ENCODE measurements at regions not wholly inside any gene's neighbourhood (a gene's known extent, or its start where the extent isn't known, plus 50 kb on each side); places are given as distances from the start of the nearest gene placed in this dataset.

DNA sequence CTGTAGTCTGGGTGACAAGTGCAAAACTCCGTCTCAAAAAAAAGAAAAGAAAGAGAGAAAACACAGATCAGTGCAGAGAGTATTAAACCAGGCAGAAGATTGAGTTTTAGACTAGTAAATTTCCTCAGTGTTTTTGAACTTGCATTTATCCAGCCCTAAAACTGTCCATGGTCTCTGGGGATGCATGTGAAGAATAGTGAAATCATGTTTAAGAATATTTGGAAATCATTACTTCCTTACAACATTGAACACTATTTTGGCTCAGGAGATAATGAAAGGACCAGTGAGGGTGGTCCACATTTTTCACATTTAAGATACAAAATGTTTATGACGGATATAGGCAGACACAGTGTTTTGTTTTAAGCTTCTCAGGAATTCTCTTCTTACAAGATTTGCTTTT is 195.8 kb upstream of the RASGEF1B start:
- DNase-seq (ENCODE audit: low read depth), result no peak

DNA sequence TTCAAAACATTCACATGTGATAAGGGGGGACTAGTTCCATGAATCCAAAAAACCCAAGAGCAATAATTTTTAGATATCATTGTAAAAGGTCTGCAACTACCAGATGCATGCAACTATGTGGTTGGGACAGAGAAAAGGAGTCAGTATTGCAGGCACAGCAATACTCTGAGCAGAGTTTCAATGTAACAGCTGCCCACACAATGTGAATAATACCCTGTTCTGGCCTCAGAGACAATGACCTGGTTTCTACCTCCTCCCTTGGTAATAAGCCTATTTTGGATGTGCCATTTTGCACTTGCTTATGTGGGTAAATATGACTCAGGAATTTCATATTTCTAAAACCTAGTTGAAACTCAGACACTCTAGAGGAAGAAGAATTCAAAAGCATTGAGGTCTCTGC is 194.8 kb upstream of the RASGEF1B start:
- DNase-seq (ENCODE audit: low read depth), result no peak

DNA sequence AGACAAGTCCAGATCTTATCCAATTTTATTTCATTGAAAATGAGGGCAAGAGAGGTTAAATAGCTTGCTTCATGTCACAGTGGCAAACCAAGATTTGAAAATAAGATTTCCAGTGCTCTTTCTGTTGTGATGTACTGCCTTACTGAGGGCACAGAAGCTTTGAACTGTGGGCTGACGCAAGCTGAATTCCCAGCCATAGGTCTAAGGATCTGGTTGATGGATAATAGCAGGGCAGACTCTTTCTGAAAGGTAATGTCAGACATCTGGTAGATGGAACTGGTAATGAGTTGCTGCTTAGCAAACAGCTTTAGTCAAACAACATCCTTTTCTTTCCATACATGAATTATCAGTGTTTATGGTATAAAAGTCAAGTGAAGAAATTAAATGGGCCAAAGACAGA is 193.9 kb upstream of the RASGEF1B start:
- no peak for DNase-seq (ENCODE audit: low read depth)

GRCh38 chr4:81665045-81665444 is 193.3 kb upstream of the RASGEF1B start:
- no peak for DNase-seq (ENCODE audit: low read depth)

DNA sequence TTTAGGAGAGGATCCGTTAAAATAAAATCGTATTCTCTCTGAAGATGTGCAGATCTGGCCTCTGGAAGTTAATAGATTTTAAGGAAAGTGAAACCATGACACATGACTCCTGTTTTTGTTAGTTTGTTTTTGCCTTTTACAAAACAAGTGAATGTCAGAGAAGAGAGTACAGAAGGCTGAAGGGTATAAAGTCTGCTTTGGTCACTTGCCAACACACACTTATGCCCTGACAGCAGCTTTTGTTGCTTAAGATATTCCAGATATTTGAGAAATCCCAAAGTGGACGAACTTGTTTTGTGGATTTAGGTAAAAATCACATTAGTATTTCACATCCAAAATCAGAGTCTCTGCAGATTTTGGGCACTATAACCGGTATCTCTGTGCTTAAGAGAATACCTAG is 192.4 kb upstream of the RASGEF1B start:
- no peak for DNase-seq (ENCODE audit: low read depth)

DNA sequence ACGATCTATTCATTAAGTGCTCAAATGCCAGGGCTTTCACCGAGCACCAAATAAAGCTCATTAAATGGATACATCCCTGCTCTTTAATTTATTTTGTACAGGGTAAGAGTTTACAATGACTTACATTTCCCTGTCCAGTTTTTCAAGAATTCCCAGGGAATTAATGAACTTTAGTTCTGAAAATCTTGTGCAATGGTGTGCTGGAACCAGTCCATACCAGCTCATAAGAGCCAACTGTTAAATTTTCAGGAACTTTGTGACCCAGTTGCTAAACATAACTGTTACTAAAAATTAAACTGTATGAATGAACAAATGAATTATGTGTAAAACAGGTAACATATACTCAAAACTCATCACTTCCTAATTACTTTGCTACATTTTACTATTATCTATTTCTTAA is 191.7 kb upstream of the RASGEF1B start:
- DNase-seq (ENCODE audit: low read depth), result no peak

- no peak for DNase-seq (ENCODE audit: low read depth)
These were observed 187.3 kb upstream of the RASGEF1B start for GRCh38 chr4:81659051-81659450.

DNA sequence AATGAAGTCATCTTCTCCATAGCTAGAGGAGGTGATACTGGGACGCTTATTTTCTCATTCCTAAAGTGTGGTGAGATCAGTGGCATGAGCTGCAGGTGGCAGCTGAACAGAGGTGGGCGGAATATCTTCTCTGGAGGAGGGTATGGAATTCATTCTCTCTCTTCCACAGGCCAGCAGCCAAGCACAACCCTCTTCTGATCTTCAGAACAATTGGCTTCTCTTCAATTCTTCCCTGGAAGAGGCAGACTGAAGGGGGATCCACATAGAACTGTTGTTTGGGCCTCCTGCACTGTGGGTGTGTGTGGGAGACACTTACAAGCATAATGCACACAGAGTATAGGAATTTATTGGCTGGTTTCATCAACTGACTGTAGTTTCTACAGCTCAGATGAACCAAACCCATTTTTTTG is 180.4 kb upstream of the RASGEF1B start:
- no peak for DNase-seq (ENCODE audit: low read depth)

GRCh38 chr4:81651243-81651899 is 179.7 kb upstream of the RASGEF1B start:
- DNase-seq (ENCODE audit: low read depth), result no peak

DNA sequence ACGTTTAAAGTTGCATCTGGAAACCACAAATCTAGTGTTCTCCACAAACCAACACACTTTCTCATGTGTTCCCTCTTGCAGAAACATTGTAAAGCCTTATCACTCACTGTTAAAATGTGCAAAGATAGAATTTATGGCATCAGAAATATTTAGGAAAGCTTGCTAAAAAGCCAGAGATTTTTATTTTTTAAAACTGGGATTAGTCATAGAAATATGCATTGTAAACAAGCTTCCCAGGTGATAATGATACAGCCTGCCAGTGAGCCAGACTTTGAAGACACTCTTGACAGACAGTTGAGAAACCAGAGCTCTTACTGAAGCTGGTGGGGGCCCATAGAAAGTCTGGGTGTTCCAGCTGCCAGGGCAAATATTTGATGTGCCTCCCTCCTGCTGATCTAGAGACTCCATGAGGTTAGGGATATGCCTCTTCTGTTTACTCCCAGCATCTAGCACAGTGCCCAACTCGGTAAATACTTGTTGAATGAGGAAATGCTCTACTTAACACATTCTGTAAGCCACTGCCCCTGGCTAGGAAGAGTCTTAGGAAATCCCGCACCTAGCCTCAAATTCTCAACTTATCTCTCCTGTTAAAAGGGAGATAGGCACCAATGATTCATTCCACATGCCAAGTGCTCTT is 179.0 kb upstream of the RASGEF1B start:
- DNase-seq (ENCODE audit: low read depth), result no peak

DNA sequence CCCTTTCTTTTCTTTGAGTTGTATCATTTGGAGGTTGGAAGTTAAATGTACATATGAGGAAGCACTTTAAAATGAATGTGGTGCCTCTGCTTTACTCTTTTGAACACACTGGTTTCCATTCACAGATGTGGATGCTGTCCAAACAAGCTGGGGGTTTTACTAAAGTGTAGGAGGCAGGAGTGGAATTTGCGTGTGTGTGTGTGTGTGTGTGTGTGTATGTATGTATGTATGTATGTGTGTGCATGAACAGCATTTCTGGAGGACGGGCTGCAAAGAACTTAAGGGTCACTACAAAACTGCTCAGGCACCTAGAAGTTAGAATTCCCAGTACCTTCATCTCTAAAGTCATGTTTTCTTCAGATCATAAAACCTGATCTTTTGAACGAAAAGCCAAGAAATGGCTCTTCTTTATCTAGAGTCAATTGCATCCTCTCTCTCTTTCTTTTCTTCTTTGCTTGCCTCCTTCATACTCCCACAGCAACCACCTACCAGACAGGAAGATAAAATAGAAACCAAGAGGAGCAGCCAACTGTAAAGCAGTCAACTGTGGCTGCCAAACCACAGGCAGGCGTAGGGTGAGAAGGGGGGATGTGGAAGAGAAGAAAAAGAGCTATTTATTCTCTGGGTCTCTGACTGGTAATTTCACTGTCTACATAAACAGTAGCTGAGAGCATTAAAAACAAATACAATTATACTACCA is 177.0 kb upstream of the RASGEF1B start:
- DNase-seq (ENCODE audit: low read depth), result no peak

GRCh38 chr4:81647388-81647787 is 175.7 kb upstream of the RASGEF1B start:
- no peak for DNase-seq (ENCODE audit: low read depth)

GRCh38 chr4:81642543-81642942 is 170.8 kb upstream of the RASGEF1B start:
- no peak for DNase-seq (ENCODE audit: low read depth)

DNA sequence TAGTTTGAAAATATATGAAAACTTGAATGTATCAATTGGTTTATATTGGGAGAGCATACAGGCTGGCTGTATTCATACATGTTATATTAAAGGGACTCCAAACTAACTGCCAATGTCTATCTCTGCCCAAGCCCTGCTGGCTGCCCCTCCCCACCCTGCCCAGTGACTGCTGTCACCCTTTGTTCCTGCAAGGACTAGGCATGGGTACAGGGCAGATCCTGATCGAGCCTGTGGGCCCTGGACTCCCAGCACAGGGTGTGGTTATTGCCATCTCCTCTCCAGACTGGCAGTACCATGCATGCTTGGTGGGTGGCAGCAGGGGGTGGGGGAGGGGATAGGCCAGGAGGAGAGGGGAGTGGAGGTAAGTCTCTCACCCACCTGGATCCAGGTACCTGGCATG is 167.5 kb upstream of the RASGEF1B start:
- DNase-seq (ENCODE audit: low read depth), result no peak

DNA sequence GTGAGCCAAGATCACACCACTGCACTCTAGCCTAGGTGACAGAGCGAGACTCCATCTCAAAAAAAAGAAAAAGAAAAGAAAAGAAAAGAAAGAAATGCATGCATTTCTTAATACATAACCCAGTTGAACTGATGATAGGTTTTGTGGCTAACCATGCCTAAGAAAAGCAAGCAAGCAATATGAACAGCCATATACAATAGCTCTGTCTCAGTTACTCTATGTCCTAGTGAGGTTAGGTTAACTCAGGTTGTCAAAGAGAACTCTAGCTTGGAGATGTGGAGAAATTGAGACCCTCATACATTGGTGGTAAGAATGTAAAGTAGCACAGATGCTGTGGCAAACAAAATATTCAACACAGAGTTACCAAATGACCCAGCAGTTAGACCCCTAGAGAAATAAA is 167.0 kb upstream of the RASGEF1B start:
- no peak for DNase-seq (ENCODE audit: low read depth)

- no peak for DNase-seq (ENCODE audit: low read depth)
These were observed 164.0 kb upstream of the RASGEF1B start for GRCh38 chr4:81635739-81636138.

DNA sequence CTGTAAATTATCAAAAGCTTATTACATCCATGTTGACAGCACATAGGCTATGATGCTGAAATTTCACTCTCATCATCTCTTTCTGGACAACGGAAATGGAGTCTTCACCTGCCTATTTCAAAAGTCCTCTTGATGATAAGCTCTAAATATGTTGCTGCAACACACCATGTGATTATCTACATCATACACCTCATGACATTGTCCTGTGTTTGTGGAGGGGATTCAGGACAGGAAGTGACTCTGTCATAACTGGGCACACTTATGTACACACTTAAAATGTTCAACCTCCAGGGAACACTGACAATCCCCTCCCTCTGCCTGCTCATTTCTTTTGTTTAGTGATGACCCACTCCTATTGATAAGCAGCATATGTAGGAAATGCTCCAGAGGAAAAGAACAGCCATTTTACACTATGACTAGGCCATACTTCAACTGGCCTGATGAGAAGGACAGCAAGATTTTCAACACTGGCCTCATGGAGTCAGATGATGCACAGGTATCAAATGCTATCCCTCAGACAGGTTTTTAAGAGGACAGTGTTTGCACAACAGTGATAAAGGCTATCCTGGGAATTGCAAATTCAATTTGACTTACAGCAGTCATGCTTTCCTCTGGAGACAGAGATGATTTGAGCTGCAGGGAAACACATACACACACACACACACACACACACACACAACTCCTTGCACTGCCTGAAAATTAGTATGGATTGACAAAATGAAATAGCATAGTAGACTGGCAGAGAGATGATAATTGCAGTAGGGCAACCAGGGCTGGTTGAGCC is 163.3 kb upstream of the RASGEF1B start:
- DNase-seq (ENCODE audit: low read depth), result no peak

DNA sequence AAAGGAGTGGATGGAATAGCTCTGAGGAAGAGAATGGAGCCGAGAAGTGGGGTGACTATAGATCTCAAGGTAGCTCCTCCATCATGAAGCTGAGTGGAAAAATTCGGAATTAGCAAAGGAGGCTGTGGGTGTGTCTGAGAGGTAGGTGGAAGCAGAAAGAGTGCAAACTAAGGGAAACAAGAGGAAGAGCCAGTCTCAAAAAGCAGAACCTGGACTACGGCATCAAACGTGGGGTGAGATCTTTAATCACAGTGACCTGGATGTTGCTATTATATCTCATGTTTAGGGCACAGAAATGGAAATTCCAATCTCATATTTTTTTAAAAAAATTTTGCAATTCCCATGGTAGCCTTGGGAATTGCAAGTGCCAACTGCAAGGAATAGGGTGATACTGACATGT is 162.5 kb upstream of the RASGEF1B start:
- no peak for DNase-seq (ENCODE audit: low read depth)

- peak; percentile 62 for DNase-seq (ENCODE audit: low read depth)
These were observed 161.0 kb upstream of the RASGEF1B start for GRCh38 chr4:81632581-81633299.

DNA sequence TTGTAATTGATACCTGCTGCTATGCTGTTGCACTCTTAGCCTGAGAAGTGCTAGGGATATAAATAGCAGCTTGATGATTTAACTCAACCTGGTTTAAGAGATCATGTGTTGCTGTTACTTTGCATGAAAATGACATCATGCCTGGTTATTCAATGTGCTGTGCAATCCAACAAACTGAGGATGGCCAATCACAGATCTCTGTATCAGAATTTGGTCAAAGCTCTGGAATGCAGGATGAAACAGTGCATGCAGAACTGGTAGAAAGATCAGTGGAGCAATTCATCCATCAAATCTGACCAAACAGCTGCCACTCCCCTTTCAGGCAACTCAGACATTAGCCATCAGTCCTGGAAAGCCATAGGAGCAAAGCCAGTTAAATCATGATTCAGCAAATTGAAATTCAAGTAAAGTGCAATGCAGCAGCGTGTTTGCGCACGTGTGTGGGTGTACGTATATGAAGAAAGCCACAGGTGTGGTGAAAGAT is 160.3 kb upstream of the RASGEF1B start:
- peak; percentile 97 for DNase-seq (ENCODE audit: low read depth)

DNA sequence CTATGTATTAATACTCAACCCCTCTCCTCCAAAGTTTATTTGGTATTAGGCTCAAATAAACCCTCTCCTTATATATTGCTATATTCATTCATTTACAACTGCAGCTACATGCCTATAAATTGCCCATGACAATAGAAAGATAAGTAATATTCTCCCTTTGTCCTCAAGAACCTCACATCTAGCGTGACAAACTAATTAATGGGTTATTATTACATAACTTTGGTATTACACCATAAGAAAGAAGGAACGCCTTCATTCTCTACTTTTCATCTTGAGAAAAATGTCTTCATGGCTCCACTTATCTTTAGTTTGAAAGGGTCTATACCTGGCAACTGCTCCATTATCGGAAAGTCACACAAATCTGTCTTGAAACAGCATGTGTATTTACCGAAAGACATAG is 157.7 kb upstream of the RASGEF1B start:
- DNase-seq (ENCODE audit: low read depth), result no peak

DNA sequence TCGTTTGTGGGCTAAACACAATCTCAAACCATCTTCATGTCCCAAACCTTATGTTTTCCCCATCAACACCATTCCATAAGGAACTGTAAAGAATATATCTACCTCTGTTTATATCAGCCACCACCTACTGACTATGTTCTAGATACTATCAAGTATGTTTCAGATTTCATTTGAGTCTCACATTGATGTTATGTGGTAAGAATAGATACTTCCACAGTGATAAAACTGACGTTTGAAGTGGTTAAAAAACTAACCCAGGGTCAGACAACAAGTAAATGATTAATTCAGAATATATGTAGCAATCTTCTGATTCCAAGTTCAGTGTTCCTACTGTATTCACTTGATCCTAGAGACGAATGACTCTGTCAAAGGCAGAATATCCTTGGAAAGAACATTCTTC is 156.8 kb upstream of the RASGEF1B start:
- DNase-seq (ENCODE audit: low read depth), result no peak
